ENCODE measurements at regions not wholly inside any gene's neighbourhood (a gene's known extent, or its start where the extent isn't known, plus 50 kb on each side); places are given as distances from the start of the nearest gene placed in this dataset.

DNA sequence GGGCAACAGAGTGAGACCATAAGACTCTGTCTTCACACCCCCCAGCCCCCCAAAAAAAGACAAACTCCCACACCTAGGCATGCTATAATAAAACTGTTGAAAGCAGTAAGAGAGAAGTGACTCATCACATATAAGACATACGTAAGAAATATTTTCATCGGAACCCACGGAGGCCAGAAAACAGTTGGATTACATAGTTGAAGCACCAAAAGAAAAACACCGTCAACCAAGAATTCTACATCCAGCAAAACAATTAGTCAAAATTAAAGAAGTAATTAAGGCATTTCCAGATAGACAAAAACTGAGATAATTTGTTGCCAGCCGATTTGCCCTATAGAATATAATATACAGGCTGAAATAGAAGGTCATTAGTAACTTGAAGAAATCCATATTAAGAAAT is 128.7 kb downstream of the VAPA start:
- TF ChIP-seq CTCF (tag by site-specific recombination; IDR thresholded peaks at IDR 0.05) (no peak), ZNF19 (tag by site-specific recombination; IDR thresholded peaks at IDR 0.05; ENCODE audit: low read depth) (no peak), ZNF311 (tag by site-specific recombination; IDR thresholded peaks at IDR 0.05; ENCODE audit: borderline replicate concordance) (no peak), ZNF394 (tag by site-specific recombination; IDR thresholded peaks at IDR 0.05; ENCODE audit: borderline replicate concordance) (no peak), ZNF202 (tag by site-specific recombination; IDR thresholded peaks at IDR 0.05; ENCODE audit: borderline replicate concordance) (no peak), ZNF510 (tag by site-specific recombination; IDR thresholded peaks at IDR 0.05; ENCODE audit: insufficient replicate concordance) (no peak), BCL11A (tag by site-specific recombination; IDR thresholded peaks at IDR 0.05; ENCODE audit: low read depth) (no peak), ZSCAN4 (tag by site-specific recombination; IDR thresholded peaks at IDR 0.05) (no peak), ZNF785 (tag by site-specific recombination; IDR thresholded peaks at IDR 0.05) (no peak), MYNN (tag by site-specific recombination; IDR thresholded peaks at IDR 0.05; ENCODE audit: borderline replicate concordance) (no peak)
- TF ChIP-seq, protein P1, sequence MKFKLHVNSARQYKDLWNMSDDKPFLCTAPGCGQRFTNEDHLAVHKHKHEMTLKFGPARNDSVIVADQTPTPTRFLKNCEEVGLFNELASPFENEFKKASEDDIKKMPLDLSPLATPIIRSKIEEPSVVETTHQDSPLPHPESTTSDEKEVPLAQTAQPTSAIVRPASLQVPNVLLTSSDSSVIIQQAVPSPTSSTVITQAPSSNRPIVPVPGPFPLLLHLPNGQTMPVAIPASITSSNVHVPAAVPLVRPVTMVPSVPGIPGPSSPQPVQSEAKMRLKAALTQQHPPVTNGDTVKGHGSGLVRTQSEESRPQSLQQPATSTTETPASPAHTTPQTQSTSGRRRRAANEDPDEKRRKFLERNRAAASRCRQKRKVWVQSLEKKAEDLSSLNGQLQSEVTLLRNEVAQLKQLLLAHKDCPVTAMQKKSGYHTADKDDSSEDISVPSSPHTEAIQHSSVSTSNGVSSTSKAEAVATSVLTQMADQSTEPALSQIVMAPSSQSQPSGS (tag by site-specific recombination; IDR thresholded peaks at IDR 0.05; ENCODE audit: low read depth), result no peak
- TF ChIP-seq, protein P2, sequence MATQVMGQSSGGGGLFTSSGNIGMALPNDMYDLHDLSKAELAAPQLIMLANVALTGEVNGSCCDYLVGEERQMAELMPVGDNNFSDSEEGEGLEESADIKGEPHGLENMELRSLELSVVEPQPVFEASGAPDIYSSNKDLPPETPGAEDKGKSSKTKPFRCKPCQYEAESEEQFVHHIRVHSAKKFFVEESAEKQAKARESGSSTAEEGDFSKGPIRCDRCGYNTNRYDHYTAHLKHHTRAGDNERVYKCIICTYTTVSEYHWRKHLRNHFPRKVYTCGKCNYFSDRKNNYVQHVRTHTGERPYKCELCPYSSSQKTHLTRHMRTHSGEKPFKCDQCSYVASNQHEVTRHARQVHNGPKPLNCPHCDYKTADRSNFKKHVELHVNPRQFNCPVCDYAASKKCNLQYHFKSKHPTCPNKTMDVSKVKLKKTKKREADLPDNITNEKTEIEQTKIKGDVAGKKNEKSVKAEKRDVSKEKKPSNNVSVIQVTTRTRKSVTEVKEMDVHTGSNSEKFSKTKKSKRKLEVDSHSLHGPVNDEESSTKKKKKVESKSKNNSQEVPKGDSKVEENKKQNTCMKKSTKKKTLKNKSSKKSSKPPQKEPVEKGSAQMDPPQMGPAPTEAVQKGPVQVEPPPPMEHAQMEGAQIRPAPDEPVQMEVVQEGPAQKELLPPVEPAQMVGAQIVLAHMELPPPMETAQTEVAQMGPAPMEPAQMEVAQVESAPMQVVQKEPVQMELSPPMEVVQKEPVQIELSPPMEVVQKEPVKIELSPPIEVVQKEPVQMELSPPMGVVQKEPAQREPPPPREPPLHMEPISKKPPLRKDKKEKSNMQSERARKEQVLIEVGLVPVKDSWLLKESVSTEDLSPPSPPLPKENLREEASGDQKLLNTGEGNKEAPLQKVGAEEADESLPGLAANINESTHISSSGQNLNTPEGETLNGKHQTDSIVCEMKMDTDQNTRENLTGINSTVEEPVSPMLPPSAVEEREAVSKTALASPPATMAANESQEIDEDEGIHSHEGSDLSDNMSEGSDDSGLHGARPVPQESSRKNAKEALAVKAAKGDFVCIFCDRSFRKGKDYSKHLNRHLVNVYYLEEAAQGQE (tag by site-specific recombination; IDR thresholded peaks at IDR 0.05), result no peak
